GM21423 (cell line): ENCODE measurements at regions not wholly inside any gene's neighbourhood (a gene's known extent, or its start where the extent isn't known, plus 50 kb on each side); places are given as distances from the start of the nearest gene placed in this dataset.
"Not testable (repeated sequence)": the region's sequence is repeated elsewhere in the genome, so short reads cannot be mapped to it uniquely, and the experiment has no call there.

Experiments used
- ATAC-seq: cut with Tn5 transposase; IDR thresholded peaks from one replicate; pipeline ENCODE4 v1.9.1; 2021; ENCODE audit warnings: mild to moderate bottlenecking, moderate library complexity; ENCODE audit not compliant: unreplicated experiment

- no peak for ATAC-seq
Measured at GRCh38 chr1:181191494-181192040, 103.1 kb downstream of the IER5 start.

- no peak for ATAC-seq
Measured at GRCh38 chr1:181192316-181192715, 103.8 kb downstream of the IER5 start.

GRCh38 chr1:181202986-181203555 lies 114.6 kb downstream of the IER5 start:
- no peak for ATAC-seq

GRCh38 chr1:181204530-181204929 lies 116.0 kb downstream of the IER5 start:
- no peak for ATAC-seq

- ATAC-seq, result no peak
Measured at GRCh38 chr1:181205901-181206300, 117.4 kb downstream of the IER5 start.

GRCh38 chr1:181206513-181206912 lies 118.0 kb downstream of the IER5 start:
- no peak for ATAC-seq

GRCh38 chr1:181206979-181207790 lies 118.7 kb downstream of the IER5 start:
- no peak for ATAC-seq

GRCh38 chr1:181208083-181208482 lies 119.6 kb downstream of the IER5 start:
- no peak for ATAC-seq

- no peak for ATAC-seq
Measured at GRCh38 chr1:181208967-181209366, 120.5 kb downstream of the IER5 start.

- ATAC-seq, result no peak
Measured at GRCh38 chr1:181213056-181213455, 124.6 kb downstream of the IER5 start.

GRCh38 chr1:181216591-181216994 lies 128.1 kb downstream of the IER5 start:
- no peak for ATAC-seq

GRCh38 chr1:181219938-181220337 lies 131.4 kb downstream of the IER5 start:
- ATAC-seq, result no peak

- no peak for ATAC-seq
Measured at GRCh38 chr1:181221078-181221477, 132.6 kb downstream of the IER5 start.

GRCh38 chr1:181222972-181223505 lies 134.5 kb downstream of the IER5 start:
- ATAC-seq, result no peak

GRCh38 chr1:181226728-181227127 lies 138.2 kb downstream of the IER5 start:
- not testable (repeated sequence) for ATAC-seq

GRCh38 chr1:181239086-181239485 lies 150.6 kb downstream of the IER5 start:
- no peak for ATAC-seq

GRCh38 chr1:181246320-181246719 lies 157.8 kb downstream of the IER5 start:
- not testable (repeated sequence) for ATAC-seq

- not testable (repeated sequence) for ATAC-seq
Measured at GRCh38 chr1:181248361-181248760, 159.9 kb downstream of the IER5 start.

- ATAC-seq, result no peak
Measured at GRCh38 chr1:181249186-181249585, 160.7 kb downstream of the IER5 start.

- no peak for ATAC-seq
Measured at GRCh38 chr1:181250038-181250437, 161.5 kb downstream of the IER5 start.

GRCh38 chr1:181251001-181251712 lies 162.7 kb downstream of the IER5 start:
- no peak for ATAC-seq
